Prostate gland (tissue), 2 donors: ENCODE measurements at regions not wholly inside any gene's neighbourhood (a gene's known extent, or its start where the extent isn't known, plus 50 kb on each side); places are given as distances from the start of the nearest gene placed in this dataset.

Source experiments
- DNase-seq: peaks from one replicate; pipeline ENCODE4 v3.0.0-alpha.2; 2019; ENCODE audit warnings: low spot score
- H3K27ac ChIP-seq, 2 donors: fragments of 200-600 bp; sonication (generic); 2 replicates each; pipeline ENCODE4 v1.5.1; 2017 to 2019
- H3K27me3 ChIP-seq: fragments of 200-600 bp; sonication (generic); replicated peaks from 2 replicates; pipeline ENCODE4 v1.5.1; 2019; ENCODE audit not compliant: insufficient read depth
- H3K36me3 ChIP-seq, 2 donors: fragments of 200-600 bp; sonication (generic); 1 replicate in 1 of 2; 2 replicates in 1 of 2; pipeline versions ENCODE4 v1.5.1 to v1.8.1; 2017 to 2019
- H3K4me1 ChIP-seq: fragments of 200-600 bp; sonication (generic); replicated peaks from 2 replicates; pipeline ENCODE4 v1.5.1; 2019
- H3K4me3 ChIP-seq, 2 donors: fragments of 200-600 bp; sonication (generic); 2 replicates each; pipeline ENCODE4 v1.5.1; 2017 to 2019
- H3K9me3 ChIP-seq: fragments of 200-600 bp; sonication (generic); 2 replicates; pipeline ENCODE4 v1.5.1; 2017
- CTCF ChIP-seq, 4 experiments: fragments of 200-600 bp in 2 of 4; fragments of 450-650 bp in 2 of 4; sonication (generic) in 2 of 4; IDR thresholded peaks; 1 replicate in 3 of 4; 2 replicates in 1 of 4; pipeline ENCODE4 v1.5.1; 2016 to 2019; ENCODE audit warnings: antibody characterized with exemption in 4 of 4, mild to moderate bottlenecking in 2 of 4, moderate library complexity in 2 of 4
- POLR2A ChIP-seq: fragments of 450-650 bp; IDR thresholded peaks from one replicate; pipeline ENCODE4 v1.6.1; 2016; ENCODE audit warnings: antibody characterized with exemption, mild to moderate bottlenecking
- POLR2AphosphoS5 ChIP-seq: sonication (generic); formaldehyde crosslinking; IDR thresholded peaks from one replicate; pipeline ENCODE4 v1.6.1; 2017; ENCODE audit warnings: antibody characterized with exemption
- WGBS: methylation state at CpG from one replicate; pipeline ENCODE4 v1.1.5; 2018; 5-methylcytosine and 5-hydroxymethylcytosine counted together
- intact Hi-C: fragments of 100-400 bp; cut with DNase I; formaldehyde crosslinking; loops from one replicate; pipeline ENCODE4 v1.14.2; 2022

- 63% methylated on average over 4 of the region's 4 CpGs for WGBS
- Histone ChIP-seq H3K9me3 (no peaks in the 10 kb centered on the region), H3K4me3 (no peak overlapping the region), H3K4me1 (peaks cover 2% of the 10 kb centered on the region), H3K27ac (no peak overlapping the region), H3K36me3 (no peaks in the 10 kb centered on the region), H3K27me3 (no peaks in the 10 kb centered on the region)
- TF ChIP-seq CTCF (IDR thresholded peaks at IDR 0.05) = no peak
- no peak for TF ChIP-seq POLR2AphosphoS5
- no peak for TF ChIP-seq POLR2A
- intact Hi-C loops = no loop called here
- no peak for DNase-seq
Observed at GRCh38 chr5:74082512-74083055, 456.6 kb downstream of the ARHGEF28 start.

DNA sequence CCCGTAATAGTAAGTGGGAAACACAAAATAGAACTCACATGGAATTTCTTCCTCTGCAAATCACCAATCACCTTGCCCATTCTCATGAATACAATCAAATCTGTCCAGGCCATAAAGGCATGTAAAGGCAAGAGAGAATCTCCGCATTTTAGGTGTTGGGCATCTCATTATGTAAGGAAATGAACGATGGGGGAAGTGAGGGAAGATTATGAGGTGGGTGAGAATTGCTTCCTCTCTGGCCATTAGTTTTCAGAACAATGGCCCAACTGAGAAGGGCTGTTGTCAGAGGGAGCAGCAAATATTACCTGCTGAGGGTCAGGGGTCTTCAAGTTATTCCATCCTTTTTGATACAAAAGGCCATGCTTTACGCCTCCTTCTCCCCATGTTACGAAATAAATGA is 455.1 kb downstream of the ARHGEF28 start:
- 91% methylated on average over 5 of the region's 5 CpGs for WGBS
- DNase-seq = no peak
- intact Hi-C loops = no loop called here

GRCh38 chr5:74079971-74080556 is 454.1 kb downstream of the ARHGEF28 start:
- no peak for DNase-seq
- no peaks in the 10 kb centered on the region for H3K36me3 ChIP-seq
- WGBS = 89% methylated on average over 6 of the region's 6 CpGs
- TF ChIP-seq CTCF (IDR thresholded peaks at IDR 0.05) (no peak), POLR2AphosphoS5 (no peak), POLR2A (no peak)
- intact Hi-C loops = no loop called here
- H3K27ac ChIP-seq = no peak overlapping the region
- no peaks in the 10 kb centered on the region for H3K27me3 ChIP-seq
- H3K9me3 ChIP-seq = no peaks in the 10 kb centered on the region
- H3K4me1 ChIP-seq = peaks cover 2% of the 10 kb centered on the region
- H3K4me3 ChIP-seq = no peak overlapping the region

More for the DNA sequence above, 455.1 kb downstream of the ARHGEF28 start:
- Histone ChIP-seq H3K27ac (no peak overlapping the region), H3K4me1 (peaks cover 2% of the 10 kb centered on the region), H3K4me3 (no peak overlapping the region), H3K27me3 (no peaks in the 10 kb centered on the region), H3K36me3 (no peaks in the 10 kb centered on the region), H3K9me3 (no peaks in the 10 kb centered on the region)
- TF ChIP-seq POLR2A = no peak
- no peak for TF ChIP-seq POLR2AphosphoS5
- no peak for TF ChIP-seq CTCF (IDR thresholded peaks at IDR 0.05)

GRCh38 chr5:74075501-74076484 is 449.8 kb downstream of the ARHGEF28 start:
- intact Hi-C loops = no loop called here
- Histone ChIP-seq H3K9me3 (no peaks in the 10 kb centered on the region), H3K27ac (peak overlapping the region; percentile 76 to 81), H3K4me1 (peaks cover 2% of the 10 kb centered on the region), H3K36me3 (no peaks in the 10 kb centered on the region), H3K27me3 (no peaks in the 10 kb centered on the region), H3K4me3 (no peak overlapping the region)
- TF ChIP-seq CTCF (IDR thresholded peaks at IDR 0.05) = no peak
- peak; percentile 84 for TF ChIP-seq POLR2AphosphoS5
- TF ChIP-seq POLR2A = no peak
- WGBS = 69% methylated on average over 7 of the region's 7 CpGs
- peak; percentile 35 for DNase-seq
